NCI-H187 treated with DMSO at 0.1 percent for 48 hours (cell line): ENCODE measurements at regions not wholly inside any gene's neighbourhood (a gene's known extent, or its start where the extent isn't known, plus 50 kb on each side); places are given as distances from the start of the nearest gene placed in this dataset.

ENCODE experiments used
- DNase-seq: peaks from one replicate; lab custom pipeline; 2025; lab: John Stamatoyannopoulos, UW

DNA sequence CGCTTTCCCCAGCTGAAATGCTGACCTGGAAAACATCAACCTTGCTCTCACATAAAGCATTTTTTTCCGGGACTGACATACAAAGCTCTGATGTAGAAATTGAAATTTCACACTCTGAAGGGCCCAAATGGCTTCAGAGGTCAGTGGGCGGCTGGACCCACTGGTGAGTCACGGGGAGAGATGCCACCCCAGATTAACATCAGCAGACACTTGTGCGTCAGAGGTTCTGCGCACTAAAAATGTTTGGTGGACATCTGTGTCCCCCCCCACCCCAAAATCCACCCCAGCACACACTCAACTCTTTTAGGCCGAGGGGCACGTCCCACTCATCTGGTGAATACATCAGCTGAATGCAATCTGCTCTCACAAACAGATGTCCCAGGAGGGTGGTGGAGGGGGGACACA lies 208.9 kb downstream of the ASB1 start:
- no peak for DNase-seq

DNA sequence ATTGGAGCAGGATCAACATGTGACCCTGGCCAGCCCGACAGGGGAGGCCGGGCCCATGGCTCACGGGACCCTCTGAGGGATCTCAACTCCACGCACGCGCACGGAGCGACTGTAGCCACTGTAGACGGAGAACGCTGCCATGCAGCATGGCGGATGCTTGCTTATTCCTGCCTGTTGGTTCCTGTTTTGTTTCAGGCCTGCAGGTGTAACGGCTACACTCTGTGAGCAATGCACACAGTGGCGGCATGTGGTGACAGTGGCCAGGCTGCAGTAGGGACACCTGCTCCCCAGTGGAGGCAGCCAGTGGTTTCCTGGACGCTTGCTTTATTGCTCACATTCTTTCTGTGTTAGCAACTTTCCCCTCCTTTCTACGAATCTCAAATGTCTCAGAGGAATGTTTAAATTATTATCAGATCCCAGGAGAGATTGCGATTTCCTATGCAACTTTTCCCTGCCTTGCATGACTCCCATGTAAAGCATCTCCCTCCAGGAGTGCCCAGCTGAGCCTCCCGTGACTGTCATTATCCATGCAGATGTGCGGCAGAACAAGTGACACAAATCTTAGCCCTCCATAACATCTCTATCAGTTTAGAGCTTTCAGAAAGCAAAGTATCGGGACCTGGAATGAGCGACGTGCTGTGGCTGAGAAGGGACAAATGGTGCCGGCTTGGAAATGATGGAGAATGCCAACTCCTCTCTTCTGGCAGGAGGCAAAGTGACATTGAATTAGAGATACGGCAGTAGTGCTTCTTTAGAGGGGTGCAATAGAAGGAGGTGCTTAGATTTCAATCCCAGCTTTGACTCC lies 209.7 kb downstream of the ASB1 start:
- DNase-seq = no peak

DNA sequence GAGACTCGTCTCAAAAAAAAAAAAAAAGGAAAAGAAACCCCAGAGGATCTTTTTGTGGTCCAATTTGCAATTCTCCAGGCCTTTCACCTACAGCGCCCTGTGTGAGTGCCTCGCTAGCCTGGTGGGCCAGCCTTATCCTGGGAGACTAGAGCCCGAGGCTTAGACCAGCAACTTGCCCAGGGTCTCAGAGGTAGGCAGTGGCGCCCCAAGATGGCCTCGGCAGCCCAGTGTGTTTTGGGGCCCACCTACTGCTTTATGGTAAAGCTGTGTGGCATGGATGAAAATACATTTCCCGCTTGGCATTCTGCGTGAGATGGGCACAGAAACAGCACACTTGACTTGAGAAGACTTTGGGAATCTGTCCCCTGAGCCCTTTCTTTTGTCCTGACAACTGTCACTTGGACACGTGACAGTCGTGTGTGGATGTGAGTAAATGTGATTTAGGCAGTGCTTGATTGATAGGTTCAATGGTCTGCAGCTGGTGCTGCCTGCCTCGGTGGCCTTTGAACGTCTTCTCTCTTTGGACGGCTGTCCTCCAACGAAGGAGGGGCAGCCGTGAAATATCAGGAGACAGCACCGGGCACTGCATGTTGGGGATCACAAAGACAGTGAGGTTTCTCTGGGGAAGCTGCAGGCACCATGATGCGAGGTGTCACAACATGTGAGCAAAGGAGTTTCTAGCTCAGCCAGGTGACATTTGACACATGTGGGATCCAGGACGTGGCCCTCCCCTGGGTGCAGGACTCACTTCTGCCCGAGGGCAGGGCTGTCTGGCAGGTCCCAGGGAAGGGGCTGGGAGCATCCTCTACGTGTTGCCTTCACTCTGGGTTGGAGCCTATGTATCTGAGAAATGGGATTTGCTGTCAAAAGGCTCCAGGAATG lies 209.5 kb upstream of the TWIST2 start:
- DNase-seq = no peak

DNA sequence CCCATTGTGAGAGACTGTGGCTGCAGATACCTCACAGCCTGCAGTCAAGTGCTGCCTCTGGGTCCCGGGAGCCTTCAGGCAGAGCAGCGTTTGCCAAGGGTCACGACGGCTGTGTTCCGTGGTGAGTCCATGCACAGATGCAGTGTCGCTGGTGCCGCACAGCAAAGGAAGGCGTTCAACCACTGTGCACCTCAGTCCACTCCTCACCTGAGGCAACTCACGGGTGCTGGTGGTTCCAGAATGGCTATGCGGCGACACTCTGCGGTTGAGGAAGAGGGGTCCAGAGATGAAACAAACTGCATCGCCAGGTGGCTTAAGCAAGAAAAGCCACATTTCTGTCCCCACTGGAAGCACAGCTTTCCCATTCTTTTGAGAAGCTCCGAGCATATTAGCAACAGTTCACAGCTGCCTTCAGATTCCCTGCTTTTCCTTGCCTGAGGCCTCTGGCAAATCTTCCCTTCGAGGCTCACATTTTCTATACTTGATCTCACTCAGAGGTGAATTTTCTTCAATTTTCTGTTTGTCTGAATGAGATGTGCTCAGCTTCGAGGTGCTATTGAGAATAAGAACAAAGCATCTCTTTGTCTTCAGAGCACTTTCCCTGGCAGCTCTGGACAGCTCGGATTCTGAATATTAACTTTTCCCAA lies 208.8 kb upstream of the TWIST2 start:
- DNase-seq = no peak

DNA sequence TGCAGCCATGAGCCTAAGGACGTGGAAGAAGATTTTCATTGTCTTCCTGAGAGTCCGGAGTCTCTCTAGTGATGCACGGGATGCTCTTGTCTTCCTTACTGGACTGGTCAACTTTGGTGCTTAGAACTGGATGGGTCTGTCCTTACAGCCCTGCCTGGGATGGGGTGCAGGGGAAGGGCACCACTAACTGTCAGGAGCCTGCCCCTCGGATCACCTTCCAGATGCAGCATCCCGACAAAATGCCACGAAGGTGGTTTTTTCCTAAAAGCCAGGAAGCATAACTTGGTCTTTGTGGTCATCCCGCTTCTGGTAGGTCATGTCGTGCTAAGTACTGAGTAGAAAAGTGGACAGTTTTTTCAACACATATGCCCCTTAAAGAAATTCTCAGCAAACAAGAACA lies 207.4 kb upstream of the TWIST2 start:
- no peak for DNase-seq

DNA sequence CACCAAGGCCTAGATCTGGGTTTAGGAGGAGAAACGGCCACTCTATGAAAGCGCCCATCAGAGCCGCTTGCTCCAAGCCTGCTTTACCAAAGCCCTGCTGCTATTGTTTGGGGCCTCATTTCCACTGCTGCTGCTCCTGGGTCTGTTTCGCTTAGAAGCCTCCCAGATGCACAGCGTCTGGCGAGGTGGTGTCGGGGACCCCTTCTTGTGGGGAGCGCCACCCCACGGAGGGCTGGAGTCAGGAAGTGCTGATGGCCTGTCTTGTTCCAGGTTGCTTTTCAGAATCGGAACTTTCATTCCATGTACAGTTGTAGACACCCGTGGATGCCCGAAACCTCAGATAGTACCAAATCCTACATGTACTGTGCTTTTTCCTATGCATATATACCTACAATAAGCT lies 204.9 kb upstream of the TWIST2 start:
- DNase-seq = no peak

DNA sequence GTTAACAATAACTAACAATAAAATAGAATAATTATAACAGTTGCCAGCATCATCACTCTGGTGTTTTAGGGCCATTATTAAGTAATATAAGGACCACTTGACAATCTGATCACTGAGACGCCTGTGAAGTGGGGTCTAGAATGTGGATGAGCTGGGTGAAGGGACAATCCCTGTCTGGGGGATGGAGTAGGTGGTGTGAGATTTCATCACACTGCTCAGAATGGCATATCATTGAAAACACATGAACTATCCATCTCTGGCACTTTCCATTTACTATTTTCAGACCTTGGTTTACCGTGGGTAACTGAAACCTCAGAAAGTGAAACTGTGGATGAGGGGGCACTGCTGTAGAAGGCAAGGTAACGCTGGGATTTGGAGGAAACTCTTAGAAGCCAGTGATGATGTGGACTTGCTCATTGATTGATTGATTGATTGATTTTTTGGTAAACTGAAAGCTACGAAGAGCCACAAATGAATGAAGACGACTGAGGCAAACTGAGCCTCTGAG lies 204.4 kb upstream of the TWIST2 start:
- DNase-seq = no peak

DNA sequence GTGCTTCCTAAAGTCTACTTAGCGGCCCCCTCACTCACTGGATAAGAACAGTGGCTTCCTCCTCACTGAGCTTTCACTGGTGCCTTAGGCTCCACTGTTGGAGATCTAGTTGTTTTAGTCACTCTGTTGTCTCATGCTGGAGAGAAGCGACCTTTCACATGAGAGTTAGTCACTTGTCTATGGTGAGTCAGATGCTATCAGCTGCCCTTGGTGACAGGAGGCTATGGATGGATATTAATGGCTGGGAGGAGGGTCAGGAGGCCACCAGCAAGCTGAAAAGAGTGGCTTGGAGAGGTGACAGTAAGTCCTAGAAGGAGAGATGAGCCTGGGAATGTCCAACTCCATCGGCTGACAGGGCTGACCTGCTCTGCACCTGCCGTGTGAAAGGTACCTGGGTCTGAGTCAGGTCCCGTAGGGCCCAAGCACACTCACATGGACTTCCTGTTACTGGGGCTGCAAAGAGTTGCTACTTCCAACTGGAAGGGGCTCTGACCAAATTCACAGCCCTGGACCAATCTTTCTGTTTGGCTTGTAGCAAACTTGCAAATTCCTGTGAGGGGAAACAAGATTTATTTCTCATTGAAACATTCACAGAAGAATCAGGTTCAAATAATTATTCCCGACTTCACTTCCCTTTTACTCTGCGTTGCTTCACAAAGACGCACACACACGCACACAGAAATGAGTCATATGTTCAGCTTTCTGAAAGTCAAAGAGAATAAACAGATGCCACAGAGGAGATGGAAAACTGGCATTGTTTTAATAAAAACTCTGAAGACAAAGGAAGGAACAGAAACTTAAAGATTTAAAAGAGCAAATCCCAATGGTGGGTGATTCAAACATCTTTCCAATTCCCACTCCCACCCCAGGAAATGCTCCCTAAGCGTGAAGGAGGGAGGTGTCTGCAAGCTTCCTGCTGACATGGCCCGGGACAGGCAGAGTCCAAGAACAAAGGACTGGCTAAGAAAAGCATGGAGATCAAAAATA lies 203.5 kb upstream of the TWIST2 start:
- DNase-seq = no peak

DNA sequence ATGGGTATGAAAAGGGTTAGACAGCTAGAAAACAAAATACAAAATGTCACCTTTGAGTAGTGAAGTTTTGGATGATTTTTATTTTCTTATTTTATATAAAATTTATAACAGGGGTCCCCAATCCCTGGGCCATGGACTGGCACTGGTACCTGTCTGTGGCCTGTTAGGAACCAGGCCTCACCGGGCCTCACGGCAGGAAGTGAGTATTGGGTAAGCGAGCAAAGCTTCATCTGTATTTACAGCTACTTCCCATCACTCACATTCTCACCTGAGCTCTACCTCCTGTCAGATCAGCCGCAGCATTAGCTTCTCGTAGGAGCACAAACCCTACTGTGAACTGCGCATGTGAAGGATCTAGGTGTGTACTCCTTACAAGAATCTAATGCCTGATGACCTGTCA lies 202.8 kb upstream of the TWIST2 start:
- no peak for DNase-seq

DNA sequence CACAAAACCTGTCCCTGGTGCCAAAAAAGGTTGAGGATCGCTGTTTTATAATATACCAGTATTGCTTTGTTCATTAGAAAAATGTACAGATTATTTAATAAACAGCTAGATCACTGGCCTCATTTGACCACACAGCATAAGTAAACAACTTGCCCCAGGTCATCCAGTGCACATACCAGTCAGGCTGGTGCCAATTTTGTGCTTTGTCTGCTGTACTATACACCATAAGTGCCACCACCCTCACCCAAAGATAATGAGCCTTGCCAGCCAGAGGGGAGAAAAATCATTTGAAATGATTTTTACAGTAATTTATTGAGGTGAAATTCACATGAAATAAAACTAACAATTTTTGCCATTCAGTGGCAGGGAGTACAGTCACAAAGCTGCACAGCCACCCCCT lies 202.2 kb upstream of the TWIST2 start:
- DNase-seq = no peak

DNA sequence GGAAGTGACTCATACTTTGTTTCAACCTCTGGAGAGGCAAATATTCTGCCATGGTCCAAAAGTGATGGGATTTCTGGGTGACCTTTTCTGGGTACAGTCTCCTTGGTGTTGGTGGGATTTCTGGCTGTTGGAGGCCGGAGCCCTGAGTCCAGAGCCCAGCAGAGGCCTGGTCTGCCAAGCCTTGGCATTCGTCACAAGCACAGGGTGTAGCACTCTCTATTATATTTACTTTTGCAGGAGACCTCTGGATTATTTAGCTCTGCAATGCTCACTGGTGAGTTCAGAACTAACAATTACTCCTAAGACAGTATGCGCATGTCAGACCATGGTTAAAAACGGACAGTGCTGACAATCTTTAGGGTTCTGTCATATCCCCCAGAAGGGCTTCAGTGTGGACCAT lies 201.6 kb upstream of the TWIST2 start:
- DNase-seq = no peak

DNA sequence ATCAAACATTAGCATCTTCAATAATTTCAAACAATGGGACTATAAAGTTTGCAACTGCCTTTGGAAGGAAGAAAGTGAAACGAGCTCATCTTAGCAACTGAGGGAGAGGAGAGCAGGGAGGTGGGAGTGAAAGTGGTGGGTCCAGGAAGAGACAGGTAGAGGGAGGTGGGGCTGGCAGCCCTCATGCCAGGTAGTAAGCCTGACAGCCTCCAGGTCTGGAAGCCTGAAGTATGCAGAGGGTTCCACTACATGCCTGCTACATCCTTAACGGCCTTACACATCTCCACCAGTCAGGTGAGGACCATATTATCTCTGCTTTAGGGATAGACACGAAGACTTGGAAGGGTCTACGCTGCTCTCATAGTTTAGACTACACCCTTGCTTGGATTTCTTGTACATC lies 201.1 kb upstream of the TWIST2 start:
- DNase-seq = no peak

DNA sequence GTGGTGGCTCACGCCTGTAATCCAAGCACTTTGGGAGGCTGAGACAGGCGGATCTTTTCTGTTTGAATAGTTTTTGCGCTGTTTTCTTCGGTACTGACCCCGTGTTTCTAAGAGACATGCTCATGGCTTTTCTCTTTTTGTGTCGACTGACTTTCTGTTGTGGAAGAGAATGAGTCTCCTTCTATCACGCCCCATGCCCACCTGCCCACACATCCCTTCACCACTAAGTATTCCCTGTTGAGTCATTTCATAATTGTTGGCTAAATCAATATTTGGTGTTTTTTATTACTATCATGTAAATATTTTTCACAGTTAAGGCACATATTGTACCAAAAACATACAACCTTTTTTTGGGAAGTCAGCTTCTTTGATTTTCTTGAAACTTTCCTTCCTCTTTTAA lies 198.8 kb upstream of the TWIST2 start:
- DNase-seq = no peak

DNA sequence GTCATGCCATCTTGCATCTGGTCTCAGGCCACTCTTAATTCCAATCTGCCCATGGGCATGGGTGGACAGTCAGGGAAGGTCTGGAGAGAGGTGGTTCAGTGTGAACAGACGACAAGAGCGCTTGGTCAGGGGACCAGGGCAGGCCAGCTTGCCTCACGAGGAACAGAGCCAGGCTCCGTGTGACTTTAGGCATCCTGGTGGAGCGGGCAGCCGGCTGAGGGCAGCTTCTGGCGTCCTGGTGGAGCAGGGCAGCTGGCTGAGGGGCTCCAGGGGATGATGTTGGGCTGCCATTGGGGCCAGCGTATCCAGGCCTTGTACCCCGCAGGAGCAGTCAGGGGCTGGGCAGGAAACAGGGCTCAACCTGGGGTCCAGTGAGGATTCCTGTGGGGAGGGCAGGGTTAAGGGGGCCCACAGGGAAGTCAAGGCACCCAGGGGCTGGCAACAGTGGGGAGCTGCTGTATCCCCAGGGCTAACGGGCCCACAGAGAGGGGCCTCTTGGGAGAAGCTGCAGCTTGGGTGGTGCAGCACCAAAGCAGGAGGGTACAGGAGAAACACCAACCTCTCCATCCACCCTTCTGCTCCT lies 197.9 kb upstream of the TWIST2 start:
- DNase-seq = no peak

DNA sequence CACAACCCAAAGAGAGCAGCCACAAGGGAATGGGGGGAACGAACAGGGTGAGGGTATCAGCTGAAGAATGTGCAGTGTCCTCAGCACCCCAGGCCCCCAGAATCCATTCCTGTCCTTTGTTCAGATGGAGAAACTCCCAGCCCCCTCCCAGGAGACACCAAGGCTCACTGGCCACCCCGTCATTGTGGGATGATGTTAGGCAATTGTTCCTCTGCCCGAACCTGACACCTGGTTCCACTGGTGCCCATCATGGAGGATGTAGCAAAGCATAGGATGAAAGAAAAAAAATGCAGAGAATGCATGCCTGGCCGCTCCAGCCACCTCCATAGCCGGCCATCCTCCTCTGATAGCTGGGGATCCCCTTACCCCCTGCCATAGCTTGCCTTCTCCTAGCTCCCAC lies 197.3 kb upstream of the TWIST2 start:
- DNase-seq = no peak

DNA sequence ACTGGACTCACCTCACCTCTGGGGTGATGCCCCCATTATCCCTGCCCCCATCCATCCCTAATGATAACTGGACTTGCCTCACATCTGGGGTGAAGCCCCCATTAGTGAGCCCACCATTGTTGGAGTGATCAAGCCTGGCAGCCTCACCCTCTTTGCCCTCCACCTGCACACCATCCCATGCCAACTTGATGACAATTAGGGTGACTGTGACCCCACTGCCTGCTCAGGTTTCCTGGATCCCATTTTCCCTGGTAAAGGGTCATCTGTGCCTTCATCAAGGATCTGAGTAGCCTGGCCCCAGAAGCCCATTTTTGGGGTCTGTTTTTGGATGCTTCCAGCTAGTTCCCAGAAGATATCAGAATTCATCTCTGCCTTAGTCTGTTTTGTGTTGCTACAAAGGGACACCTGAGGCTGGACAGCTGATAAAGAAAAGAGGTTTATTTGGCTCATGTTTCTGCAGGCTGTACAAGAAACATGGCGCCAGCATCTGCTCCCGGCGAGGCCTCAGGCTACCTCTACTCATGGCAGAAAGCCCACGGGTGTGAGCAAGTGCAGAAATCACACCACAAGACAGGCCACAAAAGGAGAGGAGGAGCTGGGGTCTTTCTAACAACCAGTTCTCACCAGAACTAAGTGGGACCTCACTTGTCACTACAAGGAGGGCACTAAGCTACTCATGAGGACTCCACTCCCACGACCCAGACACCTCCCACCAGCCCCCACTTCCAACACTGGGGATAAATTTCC lies 196.4 kb upstream of the TWIST2 start:
- DNase-seq = no peak

DNA sequence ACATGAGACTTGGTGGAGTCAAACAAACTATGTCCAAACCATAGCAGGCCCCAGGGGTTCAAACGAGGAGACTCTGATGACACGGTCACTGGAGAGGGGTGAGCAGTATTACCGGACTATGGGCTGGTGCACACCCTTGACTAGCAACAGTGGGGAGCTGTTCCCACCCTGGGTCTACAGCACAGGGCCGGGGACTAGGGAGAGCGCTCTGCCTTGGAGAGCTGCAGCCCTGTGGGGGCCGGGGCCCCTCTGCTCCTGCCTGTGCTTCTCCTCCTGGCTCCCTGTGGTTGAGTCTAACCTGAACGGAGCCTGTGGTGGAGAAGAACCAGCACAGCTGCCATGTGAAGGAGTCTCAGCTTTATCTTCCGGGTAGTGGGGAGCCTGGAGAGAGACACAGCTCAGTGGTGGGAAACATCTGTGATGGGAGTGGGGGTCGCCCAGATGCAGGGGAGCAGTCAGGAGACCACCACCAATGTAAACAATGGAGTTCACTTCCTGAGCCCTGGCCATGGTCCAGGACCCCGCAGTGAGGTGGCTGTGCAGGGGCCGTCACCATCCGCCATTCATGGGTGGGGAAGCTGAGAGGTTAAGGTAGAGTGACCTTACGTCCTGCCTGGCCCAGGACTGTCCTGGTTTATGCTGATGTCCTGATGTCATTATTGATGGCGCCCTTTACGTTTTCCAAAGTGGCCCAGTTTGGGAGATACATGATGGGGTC lies 195.7 kb upstream of the TWIST2 start:
- no peak for DNase-seq

DNA sequence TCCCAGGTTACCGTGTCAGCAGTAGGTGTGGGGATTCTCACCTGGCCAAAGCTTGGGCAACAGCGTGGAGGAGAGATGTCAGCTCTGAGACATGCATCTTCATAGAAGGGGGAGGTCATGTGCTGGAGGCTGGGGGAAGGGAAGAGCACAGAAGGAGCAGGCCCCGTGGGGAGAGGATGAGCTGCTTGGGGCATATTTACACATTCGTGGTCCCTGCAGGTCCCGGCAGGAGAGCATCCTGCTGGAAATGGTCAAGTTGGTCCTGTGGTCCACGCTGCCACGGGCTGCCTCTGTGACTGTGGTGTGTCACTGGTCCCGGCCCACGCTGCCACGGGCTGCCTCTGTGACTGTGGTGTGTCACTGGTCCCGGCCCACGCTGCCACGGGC lies 195.1 kb upstream of the TWIST2 start:
- no peak for DNase-seq

DNA sequence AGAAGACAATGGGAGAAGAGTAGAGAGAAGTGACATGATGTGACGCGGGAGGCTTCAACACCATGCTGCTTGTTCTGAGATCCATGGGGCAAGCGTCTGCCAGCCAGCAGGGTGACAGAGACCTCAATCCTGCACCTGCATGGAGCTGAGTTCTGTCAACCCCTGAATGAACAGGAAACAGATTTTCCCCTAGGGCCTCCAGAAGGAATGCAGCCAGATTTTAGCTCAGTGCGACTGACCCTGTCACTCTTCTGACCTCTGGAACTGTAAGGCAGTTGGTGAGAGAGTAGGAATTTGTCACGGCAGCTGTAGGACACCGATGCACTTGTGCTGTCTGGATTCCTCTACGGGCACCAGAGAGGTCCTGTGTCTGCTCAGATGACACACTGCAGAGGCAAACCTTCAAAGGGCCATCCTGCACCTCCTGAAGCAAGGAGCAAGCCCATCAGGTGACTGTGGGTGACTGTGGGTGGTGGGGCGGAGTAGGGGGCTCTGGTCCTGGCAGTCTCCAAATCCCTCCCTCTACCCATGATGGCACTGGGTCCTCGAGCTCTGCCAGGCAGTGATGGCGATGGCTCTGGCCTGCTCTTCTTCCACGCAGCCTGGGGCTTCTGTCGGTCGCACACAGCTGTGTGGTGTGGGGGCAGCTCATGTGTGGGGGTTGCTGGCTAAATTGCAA lies 194.3 kb upstream of the TWIST2 start:
- DNase-seq = no peak
